HG02943 (cell line): ENCODE measurements at regions not wholly inside any gene's neighbourhood (a gene's known extent, or its start where the extent isn't known, plus 50 kb on each side); places are given as distances from the start of the nearest gene placed in this dataset.

Experiments used
- ATAC-seq: cut with Tn5 transposase; IDR thresholded peaks from one replicate; pipeline ENCODE4 v1.9.1; 2021; ENCODE audit warnings: mild to moderate bottlenecking, low read depth, moderate library complexity; ENCODE audit not compliant: unreplicated experiment

DNA sequence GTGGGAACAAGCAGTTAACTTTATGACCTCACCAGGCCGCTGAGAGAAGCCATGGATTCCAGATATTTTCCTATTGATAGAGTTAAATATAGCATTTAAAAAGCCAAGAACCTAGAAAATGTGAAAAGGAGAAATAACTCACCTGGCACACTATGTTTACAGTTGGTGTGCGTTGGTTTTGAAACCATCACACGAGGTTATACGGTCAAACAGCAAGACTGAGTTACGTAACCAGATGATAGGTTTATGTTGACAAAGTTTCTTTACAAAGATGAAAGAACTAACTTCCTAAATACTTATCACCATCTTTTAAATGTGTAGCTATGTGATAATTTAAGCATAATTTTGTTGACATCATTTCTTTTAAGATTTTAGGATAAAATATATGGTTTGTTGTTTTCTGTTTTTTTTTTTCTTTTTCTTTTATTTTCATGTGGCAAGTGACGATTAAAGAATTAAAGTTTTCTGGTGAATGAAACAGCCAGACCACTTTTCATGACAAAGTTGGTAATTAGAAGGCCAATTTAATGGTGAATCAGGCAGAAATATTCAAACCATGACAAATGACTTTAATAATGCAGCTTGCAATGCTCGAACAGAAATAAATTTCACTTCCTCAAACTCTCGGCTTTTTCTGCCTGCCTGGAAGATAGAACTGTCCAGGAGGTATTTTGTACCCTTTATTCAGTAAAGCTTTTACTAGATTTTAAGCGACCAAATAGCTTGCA is 339.1 kb upstream of the OBI1 start:
- ATAC-seq: no peak

DNA sequence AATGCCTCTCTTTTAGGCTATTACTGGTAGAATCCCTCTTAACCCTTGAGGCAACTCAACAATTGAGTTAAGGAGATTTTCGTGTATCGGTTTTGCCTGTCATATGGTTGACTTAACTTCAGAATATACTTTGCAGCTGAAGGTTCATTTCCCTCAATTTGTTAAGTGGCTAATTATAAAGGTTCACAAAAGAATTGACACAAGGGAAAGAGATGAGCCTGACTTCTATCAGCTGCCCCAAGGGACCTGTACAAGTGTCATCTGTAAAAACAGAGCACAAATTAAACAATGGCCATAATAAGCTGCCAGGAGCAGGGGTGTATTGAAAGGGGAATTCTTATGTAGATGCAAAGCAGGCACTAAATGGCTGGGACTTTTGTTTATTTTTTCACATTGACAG is 334.8 kb upstream of the OBI1 start:
- no peak for ATAC-seq

DNA sequence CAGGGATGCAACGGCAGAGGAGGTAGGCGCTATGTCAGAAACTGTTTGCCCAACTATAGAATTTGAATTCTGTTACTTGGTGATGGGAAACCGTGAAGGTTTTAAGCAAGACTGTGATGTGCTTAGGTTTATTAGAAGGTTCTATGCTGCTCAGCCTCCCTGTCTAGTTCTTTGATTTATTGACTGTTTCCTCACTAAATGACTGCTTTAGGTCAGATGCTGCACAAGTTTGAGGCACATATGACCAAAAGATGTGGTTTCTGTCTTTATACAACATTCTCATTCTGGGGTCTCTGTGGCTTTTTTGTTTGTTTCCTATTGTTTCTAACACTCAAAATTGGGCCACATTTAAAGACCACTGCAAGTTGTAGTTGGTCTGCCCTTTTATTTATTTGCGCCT is 323.0 kb upstream of the OBI1 start:
- ATAC-seq: no peak

DNA sequence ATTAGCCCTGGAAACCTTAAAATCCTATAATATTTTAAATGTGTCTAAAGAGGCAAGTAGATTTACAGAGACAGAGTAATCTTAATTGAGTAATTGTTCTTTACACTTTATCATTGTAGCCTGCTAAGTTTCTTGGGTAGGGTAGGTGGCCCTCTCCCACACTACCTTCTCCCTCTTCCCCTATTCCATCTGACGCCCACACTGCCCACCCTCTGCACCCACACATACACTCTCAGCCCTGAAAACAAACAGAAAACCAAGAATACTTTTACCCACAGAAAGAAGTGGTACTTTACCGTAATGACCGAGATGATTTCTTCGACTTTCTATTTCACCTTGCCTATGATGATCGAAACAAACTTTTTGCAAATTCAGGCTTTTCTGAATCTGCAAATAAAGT is 320.4 kb upstream of the OBI1 start:
- no peak for ATAC-seq

DNA sequence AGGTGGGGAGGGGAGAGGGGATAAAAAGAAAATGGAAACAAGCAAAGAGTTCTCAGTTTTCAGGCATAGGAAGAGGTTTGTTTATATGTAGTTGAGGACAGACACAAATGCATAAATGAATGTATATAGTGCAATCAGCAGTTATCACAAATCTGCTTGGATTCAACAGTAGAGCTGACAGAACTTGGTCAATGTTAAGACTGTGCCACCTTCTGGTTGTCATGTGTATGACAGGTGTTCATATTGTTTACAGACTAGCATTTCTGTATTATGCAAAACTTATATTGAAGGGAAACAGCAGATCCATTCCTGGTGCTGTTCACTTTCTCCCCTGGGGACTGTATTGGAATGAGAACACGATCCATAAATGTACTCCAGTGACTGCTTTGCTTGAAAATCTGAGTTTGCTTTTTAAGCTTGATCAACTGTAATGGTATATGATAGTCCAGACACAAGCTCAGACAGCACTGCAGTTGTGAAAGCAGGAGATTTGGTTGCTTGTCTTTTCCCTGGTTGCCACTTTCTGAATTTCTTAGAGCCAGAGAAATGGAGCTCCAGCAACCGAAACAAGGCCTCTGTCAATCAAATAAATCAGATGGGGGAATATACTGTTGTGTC is 319.5 kb upstream of the OBI1 start:
- ATAC-seq: peak; percentile 89

DNA sequence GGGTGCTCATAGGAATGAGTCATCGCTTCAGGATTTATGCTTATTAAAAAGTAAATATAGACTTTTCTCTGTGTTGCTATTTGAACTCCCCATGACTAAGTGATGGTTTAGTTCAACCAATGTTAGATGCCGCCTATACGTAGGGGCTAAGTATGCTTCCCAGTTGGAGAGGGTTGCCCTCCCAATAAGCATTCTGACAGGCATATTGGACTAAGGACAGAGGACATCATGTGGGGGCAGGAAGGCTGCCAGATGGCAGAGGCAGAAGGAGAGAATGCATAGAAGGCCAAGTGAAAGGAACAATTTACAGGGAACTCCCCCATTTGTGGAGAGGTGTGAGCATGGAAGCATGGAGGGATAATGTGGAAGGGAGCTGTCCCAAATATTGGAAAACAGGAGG is 318.4 kb upstream of the OBI1 start:
- ATAC-seq: no peak

DNA sequence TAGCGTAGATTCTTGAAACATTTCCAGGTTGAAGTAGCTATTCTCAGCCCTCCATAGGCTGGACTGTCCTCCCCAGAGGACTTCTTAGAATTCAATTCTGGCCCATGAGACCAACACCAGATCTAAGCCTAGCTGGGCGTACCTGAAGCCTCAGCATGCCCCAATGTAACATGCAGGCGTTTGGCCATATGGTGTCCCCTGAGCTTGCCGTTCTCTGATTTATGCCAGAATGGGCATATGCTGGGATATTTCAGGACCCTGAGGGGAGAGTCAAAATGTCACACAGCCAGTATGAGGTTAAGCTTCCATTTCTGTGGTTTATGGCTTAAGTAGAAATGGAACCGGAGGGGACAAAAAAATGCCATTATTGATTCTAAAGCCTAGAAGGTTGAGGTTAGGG is 317.7 kb upstream of the OBI1 start:
- no peak for ATAC-seq

DNA sequence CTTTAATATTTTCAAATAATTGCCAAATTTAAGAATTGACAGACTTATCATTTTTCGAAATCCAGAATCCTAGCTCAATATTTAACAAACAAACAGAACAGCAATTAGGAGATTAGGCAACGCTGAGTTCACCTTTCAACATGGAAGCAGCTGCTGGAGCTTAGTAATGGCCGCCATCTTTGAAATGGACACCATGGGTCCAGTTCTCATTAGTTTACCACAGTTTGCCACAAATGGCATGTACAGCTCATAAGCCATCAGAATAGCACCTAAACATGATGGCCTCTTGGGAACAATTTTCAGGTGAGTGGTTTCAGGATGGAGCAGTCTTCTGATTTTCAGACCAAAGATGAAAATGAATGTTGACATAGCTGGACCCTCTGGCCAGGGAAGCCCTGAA is 313.6 kb upstream of the OBI1 start:
- no peak for ATAC-seq

DNA sequence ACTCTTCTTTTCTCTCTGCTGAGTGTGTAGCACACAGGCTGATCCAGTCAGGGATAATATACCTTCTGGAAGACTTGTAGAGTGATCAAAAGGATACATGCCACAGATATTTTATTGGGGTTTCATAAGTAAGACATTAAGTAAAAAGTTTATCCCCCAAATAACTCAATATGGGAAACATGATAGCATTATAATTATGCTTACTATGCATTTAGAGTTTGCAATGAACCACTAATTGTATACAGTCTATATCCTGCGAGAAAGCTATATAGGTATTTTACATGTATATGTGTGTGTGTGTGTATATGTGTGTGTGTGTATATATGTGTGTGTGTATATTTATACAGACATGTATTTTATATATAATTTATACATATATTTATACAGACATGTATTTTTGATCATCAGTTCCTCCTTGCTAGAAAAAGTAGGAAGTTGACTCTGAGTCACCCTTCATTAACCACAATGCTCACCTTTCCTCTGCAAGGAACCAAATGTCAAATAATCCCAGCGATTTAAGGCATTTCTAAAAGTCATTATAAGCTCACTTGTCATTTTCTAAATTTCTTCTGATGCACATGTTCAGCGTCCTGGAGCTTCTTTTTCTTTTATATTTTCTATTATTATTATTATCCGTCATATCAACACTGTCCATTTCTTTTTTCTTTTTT is 312.5 kb upstream of the OBI1 start:
- no peak for ATAC-seq

DNA sequence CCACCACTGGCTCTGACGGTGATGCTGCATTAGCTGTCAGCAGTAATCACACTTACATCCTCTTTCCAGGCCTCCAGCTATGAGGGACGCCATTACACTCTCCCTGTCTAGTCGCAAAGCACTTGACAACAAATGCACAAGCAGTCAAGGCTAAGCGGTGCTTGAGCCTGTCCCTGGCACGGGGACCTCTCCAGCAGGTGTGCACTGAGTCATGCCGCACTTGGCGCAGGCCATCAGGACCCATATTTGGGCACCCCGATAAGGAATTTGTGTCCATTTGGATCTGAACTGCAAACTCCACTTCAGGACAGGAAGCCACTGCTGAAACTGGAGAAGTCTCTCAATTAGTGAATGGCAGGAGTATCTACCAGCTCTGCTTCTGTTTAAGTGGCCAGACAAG is 301.9 kb upstream of the OBI1 start:
- no peak for ATAC-seq

DNA sequence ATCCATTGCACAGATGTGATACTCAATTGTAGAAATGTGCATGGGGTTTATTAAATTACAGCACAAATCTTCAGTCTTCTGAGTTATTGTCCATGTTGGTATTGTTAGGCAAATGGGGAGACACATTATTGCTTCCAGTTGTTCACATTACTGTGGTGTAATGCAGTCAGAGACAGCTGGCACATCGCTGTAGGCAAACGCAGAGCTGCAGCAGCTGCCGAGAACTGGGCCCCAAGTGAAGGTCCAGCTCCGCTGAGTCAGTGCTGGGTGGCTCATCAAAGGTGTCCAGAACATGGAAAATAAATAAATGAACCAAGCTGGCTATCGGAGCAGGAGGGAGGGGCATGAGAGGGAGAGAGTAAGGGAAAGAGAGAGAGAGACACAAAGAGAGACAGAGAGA is 299.1 kb upstream of the OBI1 start:
- no peak for ATAC-seq

DNA sequence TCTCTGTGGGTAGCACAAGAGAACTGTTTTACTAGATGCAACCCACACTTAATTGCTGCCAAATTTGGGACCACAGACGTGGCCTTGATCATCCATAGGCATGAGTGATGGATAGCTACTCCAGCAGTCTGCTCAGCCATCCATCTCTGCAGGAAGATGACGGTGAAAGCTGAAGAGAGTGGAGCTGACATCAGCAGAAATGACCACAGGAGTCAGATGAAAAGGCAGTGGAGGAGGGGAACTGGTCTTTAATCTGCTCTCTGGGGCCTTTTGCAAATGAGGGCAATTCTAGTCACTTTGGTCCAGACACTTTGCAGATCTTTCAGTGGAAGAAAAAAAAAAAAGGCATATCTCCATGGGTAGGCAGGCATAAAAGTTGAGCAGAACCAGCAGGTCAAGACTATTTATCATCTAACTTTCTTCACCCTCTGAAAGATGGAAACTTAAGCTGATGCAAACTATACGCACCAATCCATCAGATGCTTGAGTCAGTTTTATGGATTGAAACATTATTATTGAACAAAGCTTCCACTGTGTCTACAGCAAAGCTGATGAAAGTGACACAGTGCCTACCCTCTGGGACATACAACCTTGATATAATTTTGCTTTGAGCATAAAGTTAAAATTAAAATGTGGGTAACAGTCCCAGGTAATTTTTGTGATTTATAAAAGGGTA is 281.6 kb upstream of the OBI1 start:
- ATAC-seq: no peak

DNA sequence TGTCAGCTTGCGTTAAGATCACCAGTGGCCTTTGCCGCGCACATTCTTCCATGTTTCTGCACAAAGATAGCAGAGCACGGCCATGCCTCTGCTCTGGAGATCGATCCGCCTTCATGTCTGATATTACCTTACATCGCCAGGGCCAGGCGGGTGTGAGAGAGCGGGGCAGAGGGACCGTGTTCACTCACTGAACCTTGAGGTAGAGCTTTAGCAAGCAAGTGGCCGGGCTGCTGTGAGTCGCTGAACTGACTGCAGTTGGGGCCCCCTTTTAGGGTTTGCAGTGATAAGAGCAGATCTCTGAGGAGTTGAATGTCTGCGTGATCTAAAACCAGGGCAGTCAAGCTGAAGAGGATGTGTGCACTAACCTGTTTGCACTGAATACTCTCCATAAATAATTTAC is 275.4 kb upstream of the OBI1 start:
- no peak for ATAC-seq

DNA sequence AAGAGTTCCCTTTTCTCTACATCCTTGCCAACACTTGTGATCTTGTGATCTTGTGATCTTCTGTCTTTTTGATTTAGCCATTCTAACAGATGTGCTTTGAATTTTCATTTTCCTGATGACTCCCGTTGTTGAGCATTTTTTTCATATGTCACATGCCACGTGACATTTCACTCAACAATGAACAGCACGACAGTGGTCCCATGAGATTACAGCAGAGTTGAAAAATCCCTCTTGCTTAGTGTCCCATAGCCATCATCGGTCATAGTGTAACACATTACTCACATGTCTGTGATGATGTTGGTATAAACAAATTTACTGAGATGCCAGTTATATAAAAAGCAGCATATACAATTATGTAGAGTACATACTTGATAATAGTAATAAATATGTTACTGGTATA is 256.1 kb upstream of the OBI1 start:
- no peak for ATAC-seq

DNA sequence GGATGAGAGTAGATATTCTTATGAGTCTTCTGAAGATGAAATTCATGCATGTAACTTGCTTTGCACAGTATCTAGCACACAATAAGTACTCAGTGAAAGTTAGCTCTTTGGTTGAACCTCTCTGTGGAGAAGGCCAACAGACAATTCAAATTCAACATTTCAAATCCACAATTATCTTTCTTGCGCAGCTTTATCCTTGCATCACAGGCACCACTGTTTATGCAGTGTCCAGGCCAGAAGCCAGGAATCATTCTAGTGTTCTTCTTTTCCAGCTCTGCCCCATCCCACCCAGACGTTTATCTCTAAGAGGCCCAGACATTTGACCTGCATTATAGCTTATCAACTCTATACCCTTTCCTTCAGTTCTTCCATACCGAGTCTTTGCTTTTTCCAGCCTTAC is 254.7 kb upstream of the OBI1 start:
- no peak for ATAC-seq

DNA sequence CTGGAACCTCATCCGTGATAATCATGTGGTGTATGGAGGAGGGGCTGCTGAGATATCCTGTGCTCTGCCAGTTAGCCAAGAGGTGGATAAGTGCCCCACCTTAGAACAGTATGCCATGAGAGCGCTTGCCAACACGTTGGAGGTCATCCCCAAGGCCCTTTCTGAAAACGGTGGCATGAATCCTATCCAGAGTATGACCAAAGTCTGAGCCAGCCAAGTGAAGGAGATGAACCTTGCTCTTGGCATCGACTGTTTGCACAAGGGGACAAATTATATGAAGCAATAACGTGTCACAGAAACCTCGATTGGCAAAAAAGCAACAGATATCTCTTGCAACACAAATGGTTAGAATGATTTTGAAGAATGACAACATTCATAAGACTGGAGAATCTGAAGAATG is 251.2 kb upstream of the OBI1 start:
- no peak for ATAC-seq

DNA sequence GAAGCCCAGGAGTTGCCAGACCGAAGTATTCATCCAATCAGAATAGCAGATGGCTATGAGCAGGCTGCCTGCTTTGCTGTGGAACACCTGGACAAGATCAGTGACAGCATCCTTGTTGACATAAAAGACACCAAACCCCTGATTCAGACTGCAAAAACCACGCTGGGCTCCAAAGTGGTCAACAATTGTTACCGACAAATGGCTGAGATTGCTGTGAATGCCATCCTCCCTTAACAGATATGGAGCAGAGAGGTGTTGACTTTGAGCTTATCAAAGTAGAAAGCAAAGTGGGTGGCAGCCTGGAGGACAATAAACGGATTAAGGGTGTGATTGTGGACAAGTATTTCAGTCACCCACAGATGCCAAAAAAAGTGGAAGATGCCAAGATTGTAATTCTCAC is 250.3 kb upstream of the OBI1 start:
- no peak for ATAC-seq

DNA sequence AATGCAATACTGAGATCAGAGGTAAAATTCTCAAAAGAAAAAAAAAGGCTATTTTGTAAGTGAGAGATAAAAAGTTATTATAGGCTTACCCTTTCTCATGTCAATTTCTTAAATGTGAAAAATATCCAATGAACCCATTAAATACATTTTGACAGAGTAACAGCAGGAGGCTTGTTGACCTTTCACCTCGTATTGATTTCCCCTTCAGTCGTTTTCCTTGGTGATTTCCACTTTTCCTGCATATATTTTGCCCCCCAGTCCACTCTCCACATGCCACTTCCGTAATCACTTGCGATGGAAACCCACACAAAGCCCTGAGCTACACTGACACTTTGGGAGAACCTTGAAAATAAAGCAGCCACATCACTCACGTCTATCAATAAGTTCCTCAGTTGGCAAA is 248.1 kb upstream of the OBI1 start:
- no peak for ATAC-seq

DNA sequence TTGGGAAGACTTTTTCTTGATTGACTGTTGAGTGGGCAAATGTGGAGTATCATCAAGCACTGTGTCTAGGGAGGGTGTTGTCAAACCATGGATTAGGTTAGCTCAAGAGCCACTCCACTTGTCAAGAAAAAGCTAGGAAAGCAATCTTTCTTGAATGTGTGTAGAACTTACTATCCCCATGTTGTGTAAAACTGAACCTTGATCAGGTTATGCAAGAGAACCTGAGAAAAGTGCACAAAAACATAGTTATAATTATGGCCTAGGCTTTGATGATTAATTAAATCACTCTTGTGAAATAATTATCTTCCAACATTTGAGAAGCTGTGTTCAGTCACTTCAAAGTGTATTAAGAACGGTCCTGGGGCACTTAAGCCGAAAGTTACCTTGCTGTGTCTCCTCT is 238.2 kb upstream of the OBI1 start:
- ATAC-seq: no peak

DNA sequence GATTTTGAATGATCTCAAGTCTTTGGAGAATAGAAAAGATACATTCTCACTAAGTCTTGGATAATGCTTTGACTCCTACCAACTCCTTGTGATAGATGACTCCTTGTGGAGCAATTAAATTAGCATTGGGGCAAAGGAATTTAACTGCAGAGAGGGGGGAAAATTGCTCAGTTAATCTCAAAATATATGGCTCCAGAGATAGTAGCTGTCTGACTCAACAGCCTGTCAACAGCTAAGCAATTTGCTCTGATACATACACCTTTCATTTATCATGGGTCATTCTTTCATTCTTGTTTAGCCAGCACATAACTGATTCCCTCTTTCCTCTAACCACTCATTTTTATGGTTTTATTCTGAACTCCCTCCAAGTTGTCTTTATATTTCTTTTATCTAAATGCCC is 225.6 kb upstream of the OBI1 start:
- no peak for ATAC-seq

DNA sequence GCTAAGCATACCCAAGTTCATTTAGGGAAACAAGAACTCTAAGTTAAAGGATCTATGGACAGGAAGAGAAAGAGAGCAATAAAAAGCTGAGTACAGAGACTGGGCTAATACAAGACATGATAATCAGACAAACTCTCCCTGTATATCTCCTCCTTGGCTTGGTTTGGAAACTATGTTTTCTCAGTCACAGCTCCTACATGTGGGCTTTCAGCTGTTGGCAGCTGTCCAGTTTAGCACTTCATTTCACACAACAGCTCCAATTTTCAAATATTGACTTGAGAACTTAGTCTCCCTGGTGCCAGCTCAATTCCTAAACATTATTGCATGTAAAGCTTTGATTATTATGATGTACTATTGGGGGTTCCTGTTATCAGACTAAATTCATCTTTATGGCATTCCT is 222.8 kb upstream of the OBI1 start:
- ATAC-seq: no peak

DNA sequence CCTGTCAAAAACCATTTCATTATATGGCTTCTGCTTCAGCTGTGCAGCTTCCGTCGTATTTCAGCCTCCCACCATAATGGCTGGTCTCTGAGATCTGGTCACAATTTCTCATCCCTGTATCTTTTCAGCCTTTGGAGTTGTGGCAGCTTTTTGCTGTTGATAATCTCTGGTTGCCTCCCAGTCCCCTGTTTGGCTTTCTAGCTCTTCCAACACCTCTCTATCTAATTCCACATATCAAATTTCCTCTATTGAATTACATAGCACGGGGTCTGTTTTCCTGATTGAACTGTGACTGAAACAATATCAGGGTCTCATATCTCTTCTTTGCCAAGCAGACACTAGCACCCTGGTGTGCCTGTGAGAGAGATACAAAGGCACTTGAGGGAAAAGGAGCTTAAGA is 222.1 kb upstream of the OBI1 start:
- ATAC-seq: no peak
